BJ (cell line): ENCODE measurements at regions not wholly inside any gene's neighbourhood (a gene's known extent, or its start where the extent isn't known, plus 50 kb on each side); places are given as distances from the start of the nearest gene placed in this dataset.

ENCODE experiments used
- CTCF ChIA-PET: fragments of 350-600 bp; formaldehyde crosslinking; extraction: SDS; loops from one replicate; lab custom pipeline; 2021; ENCODE audit warnings: antibody characterized with exemption, inconsistent platforms; lab: Yijun Ruan, JAX
- POLR2A ChIA-PET: fragments of 300-600 bp; sonication (Branson Sonifier 250); formaldehyde crosslinking; extraction: SDS; loops from one replicate; lab custom pipeline; 2021; ENCODE audit warnings: antibody characterized with exemption; lab: Charles Lee
- DNase-seq: peaks from one replicate; pipeline ENCODE4 v3.0.0-alpha.2; 2011; ENCODE audit warnings: low read depth
- H3K27me3 ChIP-seq: 2 replicates; pipeline ENCODE4 v1.6.0; 2011; ENCODE audit warnings: low read length; ENCODE audit not compliant: control insufficient read depth, insufficient read depth
- H3K36me3 ChIP-seq: 2 replicates; pipeline ENCODE4 v1.5.1; 2011; ENCODE audit warnings: low read length; ENCODE audit not compliant: control insufficient read depth, insufficient read depth
- H3K4me3 ChIP-seq: 2 replicates; pipeline ENCODE4 v1.5.1; 2011; ENCODE audit warnings: low read depth, mild to moderate bottlenecking, control low read depth, low read length
- TF ChIP-seq, protein P1 (sequence below): IDR thresholded peaks from 2 replicates; pipeline ENCODE4 v1.5.1; 2011; ENCODE audit warnings: low read depth, mild to moderate bottlenecking, control low read depth, inconsistent platforms, low read length, moderate library complexity; ENCODE audit not compliant: insufficient read depth

DNA sequence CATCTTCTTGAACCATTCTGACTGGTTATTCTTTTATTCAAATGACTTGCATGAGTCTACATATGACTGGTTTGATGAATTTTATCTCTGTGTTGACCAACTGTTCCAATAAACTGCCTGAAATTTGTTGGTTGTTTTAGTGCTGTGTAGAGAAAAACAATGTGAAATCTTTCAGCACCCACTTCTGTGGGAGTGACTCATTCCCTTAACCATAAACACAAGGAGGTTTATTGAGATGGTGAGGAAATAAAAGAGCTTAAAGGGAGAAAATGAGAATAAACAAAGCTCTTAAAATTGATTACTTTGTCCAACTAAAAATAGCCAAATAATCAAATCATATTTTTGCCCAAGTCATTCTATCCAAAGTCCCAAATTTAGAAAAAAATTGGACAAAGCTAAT lies 341.1 kb downstream of the TGFB2 start:
- CTCF ChIA-PET: no interaction called here
- peak; percentile 82 for DNase-seq
- H3K36me3 ChIP-seq: no peaks in the 10 kb centered on the region
- no peak overlapping the region for H3K4me3 ChIP-seq
- TF ChIP-seq, protein P1, sequence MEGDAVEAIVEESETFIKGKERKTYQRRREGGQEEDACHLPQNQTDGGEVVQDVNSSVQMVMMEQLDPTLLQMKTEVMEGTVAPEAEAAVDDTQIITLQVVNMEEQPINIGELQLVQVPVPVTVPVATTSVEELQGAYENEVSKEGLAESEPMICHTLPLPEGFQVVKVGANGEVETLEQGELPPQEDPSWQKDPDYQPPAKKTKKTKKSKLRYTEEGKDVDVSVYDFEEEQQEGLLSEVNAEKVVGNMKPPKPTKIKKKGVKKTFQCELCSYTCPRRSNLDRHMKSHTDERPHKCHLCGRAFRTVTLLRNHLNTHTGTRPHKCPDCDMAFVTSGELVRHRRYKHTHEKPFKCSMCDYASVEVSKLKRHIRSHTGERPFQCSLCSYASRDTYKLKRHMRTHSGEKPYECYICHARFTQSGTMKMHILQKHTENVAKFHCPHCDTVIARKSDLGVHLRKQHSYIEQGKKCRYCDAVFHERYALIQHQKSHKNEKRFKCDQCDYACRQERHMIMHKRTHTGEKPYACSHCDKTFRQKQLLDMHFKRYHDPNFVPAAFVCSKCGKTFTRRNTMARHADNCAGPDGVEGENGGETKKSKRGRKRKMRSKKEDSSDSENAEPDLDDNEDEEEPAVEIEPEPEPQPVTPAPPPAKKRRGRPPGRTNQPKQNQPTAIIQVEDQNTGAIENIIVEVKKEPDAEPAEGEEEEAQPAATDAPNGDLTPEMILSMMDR: no peak
- H3K27me3 ChIP-seq: no peaks in the 10 kb centered on the region
- POLR2A ChIA-PET: interaction anchor here (0.6 kb wide), 1 partner anchor 305 kb away, joined by 3 read pairs; no protein-coding TSS in a partner anchor

DNA sequence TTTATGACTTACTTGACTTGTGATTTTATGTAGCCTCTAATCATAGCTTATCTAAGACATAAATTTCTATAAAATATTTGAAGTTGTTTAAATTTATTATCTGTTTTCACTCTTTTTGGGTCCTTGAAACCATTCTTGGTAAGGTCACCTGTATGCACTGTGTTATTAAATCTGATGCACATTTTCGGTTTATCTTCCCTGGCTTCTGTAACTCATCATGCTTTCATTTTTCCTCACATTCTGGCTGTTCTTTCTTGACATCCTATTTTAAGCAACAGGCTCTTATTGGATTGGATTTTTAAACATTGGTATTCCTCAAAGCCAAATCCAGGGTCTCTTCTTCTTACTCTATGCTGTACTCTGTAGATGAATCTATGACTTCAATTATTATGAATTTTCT lies 341.6 kb downstream of the TGFB2 start:
- Histone ChIP-seq H3K4me3 (no peak overlapping the region), H3K27me3 (no peaks in the 10 kb centered on the region), H3K36me3 (no peaks in the 10 kb centered on the region)
- ChIA-PET POLR2A (interaction anchor here (0.6 kb wide), 1 partner anchor 306 kb away, joined by 3 read pairs; no protein-coding TSS in a partner anchor), CTCF (no interaction called here)
- TF ChIP-seq, protein P1: no peak
- no peak for DNase-seq

DNA sequence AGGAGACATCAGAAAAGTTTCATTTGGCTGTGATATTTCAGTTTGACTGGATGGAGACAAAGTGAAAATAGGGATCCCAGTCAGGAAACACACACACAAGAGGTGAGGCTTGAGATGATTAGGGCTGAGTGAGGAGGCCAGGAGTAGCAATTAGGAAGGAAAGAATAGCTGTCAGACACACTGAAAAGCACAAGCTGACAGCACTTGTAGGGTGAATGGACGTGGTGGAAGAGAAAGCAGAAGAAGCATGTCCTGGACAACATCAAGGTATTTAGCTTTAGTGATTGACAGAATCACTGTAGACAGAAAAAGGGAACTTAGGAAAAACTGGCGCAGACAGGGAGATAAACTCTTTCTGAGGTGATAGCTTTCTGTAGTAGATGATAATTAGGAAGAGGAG lies 347.7 kb downstream of the TGFB2 start:
- Histone ChIP-seq H3K27me3 (no peaks in the 10 kb centered on the region), H3K4me3 (no peak overlapping the region), H3K36me3 (no peaks in the 10 kb centered on the region)
- POLR2A ChIA-PET: interaction anchor here (0.6 kb wide), 1 partner anchor 345 kb away, joined by 4 read pairs; no protein-coding TSS in a partner anchor
- CTCF ChIA-PET: no interaction called here
- TF ChIP-seq, protein P1: no peak
- DNase-seq: no peak

DNA sequence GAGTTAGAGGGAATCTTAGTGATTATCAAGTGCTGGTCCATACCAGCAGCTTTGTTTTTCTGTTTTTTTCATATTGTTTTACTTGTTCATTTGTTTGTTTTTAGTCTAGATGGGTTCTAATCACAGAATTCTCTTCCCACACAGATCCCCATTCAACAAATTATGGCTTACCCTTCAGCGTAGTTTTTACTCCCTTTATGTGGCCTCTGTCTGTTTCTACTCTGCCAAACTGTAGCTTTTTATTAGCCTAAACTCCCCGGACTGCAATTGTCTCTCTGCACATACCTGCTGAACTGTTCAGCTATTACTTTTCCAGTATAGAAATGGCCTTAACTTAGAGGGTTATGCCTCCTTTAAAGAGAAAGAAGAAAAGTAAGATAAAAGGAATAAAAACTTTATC lies 348.5 kb downstream of the TGFB2 start:
- H3K36me3 ChIP-seq: no peaks in the 10 kb centered on the region
- no peak overlapping the region for H3K4me3 ChIP-seq
- TF ChIP-seq, protein P1: no peak
- H3K27me3 ChIP-seq: no peaks in the 10 kb centered on the region
- ChIA-PET POLR2A (no interaction called here), CTCF (no interaction called here)
- DNase-seq: no peak

DNA sequence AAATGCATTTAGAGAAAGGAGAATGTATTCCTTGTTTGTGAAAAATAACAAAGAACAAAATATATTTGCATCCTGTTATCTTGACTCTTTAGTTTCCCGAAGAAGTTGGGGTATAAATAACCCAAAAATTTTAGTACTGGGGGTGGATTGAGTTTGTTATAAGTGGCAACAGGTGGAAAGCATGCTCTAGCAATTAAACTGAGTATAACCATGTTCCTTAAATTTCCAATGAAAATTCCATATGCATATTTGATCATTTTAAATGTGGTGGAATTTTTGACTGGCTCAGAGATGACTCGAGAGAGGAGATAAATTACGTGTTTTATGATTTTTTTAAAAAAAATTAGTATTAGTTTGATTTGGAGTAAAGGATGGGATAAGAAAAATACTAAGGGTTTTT lies 348.9 kb downstream of the TGFB2 start:
- DNase-seq: no peak
- no peak overlapping the region for H3K4me3 ChIP-seq
- H3K36me3 ChIP-seq: no peaks in the 10 kb centered on the region
- CTCF ChIA-PET: no interaction called here
- TF ChIP-seq, protein P1: no peak
- no peaks in the 10 kb centered on the region for H3K27me3 ChIP-seq
- POLR2A ChIA-PET: no interaction called here
